Right lobe of liver (tissue), 4 donors: ENCODE measurements at regions not wholly inside any gene's neighbourhood (a gene's known extent, or its start where the extent isn't known, plus 50 kb on each side); places are given as distances from the start of the nearest gene placed in this dataset.

Source experiments
- POLR2A ChIP-seq: fragments of 450-650 bp; IDR thresholded peaks from one replicate; pipeline ENCODE4 v1.6.1; 2017; ENCODE audit warnings: antibody characterized with exemption, mild to moderate bottlenecking
- TF ChIP-seq, protein P1 (sequence below), 4 donors: fragments of 200-600 bp in 3 of 4; fragments of 450-650 bp in 1 of 4; IDR thresholded peaks; one replicate each; pipeline versions ENCODE4 v1.5.1 to v1.8.0; 2016 to 2022; ENCODE audit warnings: antibody characterized with exemption in 4 of 4, mild to moderate bottlenecking in 2 of 4
- donor health status: DM: no; HTN: no; CAD: no.
- donor health status: DM: no; HTN: no; CAD: no.
- donor health status: DM: no; HTN: yes; CAD: no.

GRCh38 chr2:193980599-193980998, 1676.4 kb upstream of the SLC39A10 start:
- TF ChIP-seq, protein P1, sequence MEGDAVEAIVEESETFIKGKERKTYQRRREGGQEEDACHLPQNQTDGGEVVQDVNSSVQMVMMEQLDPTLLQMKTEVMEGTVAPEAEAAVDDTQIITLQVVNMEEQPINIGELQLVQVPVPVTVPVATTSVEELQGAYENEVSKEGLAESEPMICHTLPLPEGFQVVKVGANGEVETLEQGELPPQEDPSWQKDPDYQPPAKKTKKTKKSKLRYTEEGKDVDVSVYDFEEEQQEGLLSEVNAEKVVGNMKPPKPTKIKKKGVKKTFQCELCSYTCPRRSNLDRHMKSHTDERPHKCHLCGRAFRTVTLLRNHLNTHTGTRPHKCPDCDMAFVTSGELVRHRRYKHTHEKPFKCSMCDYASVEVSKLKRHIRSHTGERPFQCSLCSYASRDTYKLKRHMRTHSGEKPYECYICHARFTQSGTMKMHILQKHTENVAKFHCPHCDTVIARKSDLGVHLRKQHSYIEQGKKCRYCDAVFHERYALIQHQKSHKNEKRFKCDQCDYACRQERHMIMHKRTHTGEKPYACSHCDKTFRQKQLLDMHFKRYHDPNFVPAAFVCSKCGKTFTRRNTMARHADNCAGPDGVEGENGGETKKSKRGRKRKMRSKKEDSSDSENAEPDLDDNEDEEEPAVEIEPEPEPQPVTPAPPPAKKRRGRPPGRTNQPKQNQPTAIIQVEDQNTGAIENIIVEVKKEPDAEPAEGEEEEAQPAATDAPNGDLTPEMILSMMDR (IDR thresholded peaks at IDR 0.05), result no peak
- no peak for TF ChIP-seq POLR2A
